ENCODE measurements at regions not wholly inside any gene's neighbourhood (a gene's known extent, or its start where the extent isn't known, plus 50 kb on each side); places are given as distances from the start of the nearest gene placed in this dataset.

GRCh38 chr6:25132934-25133333 is 146.2 kb upstream of the CARMIL1 start:
- H3K14ac ChIP-seq (ENCODE audit: insufficient read depth, low read length), result no peak overlapping the region
- no peak overlapping the region for H2AK5ac ChIP-seq (ENCODE audit: insufficient read length, low read length)
- Mint-ChIP-seq H3K27me3 (ENCODE audit: low read depth) (no peaks in the 10 kb centered on the region), H3K4me1 (peaks cover 11 to 22% of the 10 kb centered on the region in 2 experiments), H3K27ac (no peak overlapping the region), H3K36me3 (ENCODE audit: insufficient read depth in 1 of 3, low read depth in 3 of 3) (peaks cover 18 to 24% (median 20%) of the 10 kb centered on the region in 3 experiments), H3K9me3 (peaks cover 38 to 56% of the 10 kb centered on the region in 2 experiments), H3K4me3 (no peak overlapping the region)
- H3K9me3 ChIP-seq (ENCODE audit: control insufficient read depth, low read depth, low read length), result peaks cover 7% of the 10 kb centered on the region
- no peak overlapping the region for H2BK15ac ChIP-seq (ENCODE audit: low read depth, low read length)
- H4K8ac ChIP-seq (replicated peaks; ENCODE audit: insufficient read length, low read depth, low read length), result no peak overlapping the region
- WGBS (ENCODE audit: extremely low coverage, insufficient read length, low lambda C conversion rate), result no CpG with 5 or more reads among the region's 1 CpG
- no peak overlapping the region for H3K56ac ChIP-seq (ENCODE audit: insufficient read length, low read depth, low read length)
- no peak overlapping the region for H2BK120ac ChIP-seq (ENCODE audit: low read depth, low read length, poor library complexity, severe bottlenecking)
- H3K4ac ChIP-seq (ENCODE audit: low read depth, low read length), result no peak overlapping the region
- no peak overlapping the region for H3K23ac ChIP-seq (ENCODE audit: insufficient read length, low read depth, low read length)
- H3K4me1 ChIP-seq (ENCODE audit: insufficient read depth, low read length), result no peaks in the 10 kb centered on the region
- no peak for TF ChIP-seq CTCF (conservative IDR thresholded peaks at IDR 0.05)
- H2BK12ac ChIP-seq (ENCODE audit: insufficient read length, low read depth, low read length), result no peak overlapping the region
- H4K91ac ChIP-seq (ENCODE audit: insufficient read length, low read depth, low read length), result no peak overlapping the region
- no peaks in the 10 kb centered on the region for H3K79me1 ChIP-seq (ENCODE audit: insufficient read depth, low read depth, low read length, poor library complexity, severe bottlenecking)
- H3K18ac ChIP-seq (ENCODE audit: insufficient read length, low read depth, low read length), result no peak overlapping the region
- no peak overlapping the region for H2AFZ ChIP-seq (ENCODE audit: low read length)
- no peaks in the 10 kb centered on the region for H4K20me1 ChIP-seq (ENCODE audit: control insufficient read depth, insufficient read depth, insufficient read length)
- H2BK5ac ChIP-seq (ENCODE audit: insufficient read length, low read length), result no peak overlapping the region
- no peaks in the 10 kb centered on the region for H3K23me2 ChIP-seq (ENCODE audit: insufficient read length, low read depth, low read length, poor library complexity, severe bottlenecking)
- H3K79me2 ChIP-seq (ENCODE audit: insufficient read depth, low read length), result no peaks in the 10 kb centered on the region
- H3T11ph ChIP-seq (ENCODE audit: low read length), result no peak overlapping the region
- no peaks in the 10 kb centered on the region for H3K27me3 ChIP-seq (ENCODE audit: insufficient read depth, low read length)
- no peak overlapping the region for H4K5ac ChIP-seq (ENCODE audit: insufficient read length, low read depth, low read length)
- no peak overlapping the region for H3K27ac ChIP-seq (ENCODE audit: insufficient read length, low read depth, low read length)
- no peak overlapping the region for H2BK20ac ChIP-seq (ENCODE audit: low read depth, low read length, poor library complexity, severe bottlenecking)
- H3K4me2 ChIP-seq (ENCODE audit: insufficient read depth, insufficient read length, low read length), result no peak overlapping the region
- no peak for DNase-seq
- H3K9ac ChIP-seq (ENCODE audit: extremely low read depth, insufficient read length, low read length), result no peak overlapping the region

Data from H9 (cell line).